ENCODE measurements at regions not wholly inside any gene's neighbourhood (a gene's known extent, or its start where the extent isn't known, plus 50 kb on each side); places are given as distances from the start of the nearest gene placed in this dataset.

GRCh38 chr2:105654474-105655004, 90.2 kb upstream of the NCK2 start:
- TF ChIP-seq CTCF (IDR thresholded peaks at IDR 0.05) (no peak), EZH2 (IDR thresholded peaks at IDR 0.05; ENCODE audit: borderline replicate concordance, insufficient read depth, low read depth, low read length, poor library complexity, severe bottlenecking) (no peak)
- H2AFZ ChIP-seq (ENCODE audit: insufficient read depth, low read depth, low read length, poor library complexity, severe bottlenecking), result no peak overlapping the region
- no peak for ATAC-seq (ENCODE audit: low read depth)
- Mint-ChIP-seq H3K4me1 (no peaks in the 10 kb centered on the region), H3K27me3 (peaks cover 3% of the 10 kb centered on the region), H3K27ac (no peak overlapping the region), H3K4me3 (no peak overlapping the region), H3K9me3 (ENCODE audit: insufficient read depth) (no peaks in the 10 kb centered on the region)
- H4K20me1 ChIP-seq (ENCODE audit: control insufficient read depth, insufficient read depth, low read length, poor library complexity, severe bottlenecking), result no peaks in the 10 kb centered on the region
- no peaks in the 10 kb centered on the region for H3K4me1 ChIP-seq (ENCODE audit: control insufficient read depth in 2 of 2, insufficient read depth in 2 of 2, low read length in 2 of 2)
- H3K9ac ChIP-seq (ENCODE audit: low read length), result no peak overlapping the region
- no peaks in the 10 kb centered on the region for H3K36me3 ChIP-seq (replicated peaks in 1 of 2; ENCODE audit: control extremely low read depth in 1 of 2, control insufficient read depth in 1 of 2, extremely low read depth in 1 of 2, insufficient read depth in 2 of 2, low read length in 1 of 2)
- WGBS (ENCODE audit: insufficient coverage), result 90% methylated on average over 2 of the region's 2 CpGs
- ChIA-PET POLR2A (no interaction called here), CTCF (no interaction called here)
- H3K4me3 ChIP-seq (ENCODE audit: control extremely low read depth in 1 of 5, extremely low read depth in 1 of 5, insufficient read depth in 1 of 5, low read depth in 2 of 5, low read length in 4 of 5), result no peak overlapping the region
- no peak overlapping the region for H3K4me2 ChIP-seq (replicated peaks; ENCODE audit: low read depth, low read length, poor library complexity, severe bottlenecking)
- H3K27me3 ChIP-seq (replicated peaks in 1 of 4; ENCODE audit: control extremely low read depth in 1 of 4, control insufficient read depth in 3 of 4, insufficient read depth in 4 of 4, low read length in 3 of 4), result no peaks in the 10 kb centered on the region
- H3K9me3 ChIP-seq (ENCODE audit: control extremely low read depth in 1 of 3, control insufficient read depth in 2 of 3, insufficient read depth in 1 of 3, low read length in 2 of 3), result peaks cover 0 to 4% (median 2%) of the 10 kb centered on the region in 3 donors
- H3K27ac ChIP-seq (ENCODE audit: low read length in 2 of 2), result no peak overlapping the region
- intact Hi-C loops (cut with micrococcal nuclease), result no loop called here
- no peak for DNase-seq
- H3K79me2 ChIP-seq (ENCODE audit: control insufficient read depth, insufficient read depth, low read length), result no peaks in the 10 kb centered on the region

GRCh38 chr2:105653302-105653701, 91.4 kb upstream of the NCK2 start:
- Histone ChIP-seq H3K4me3 (ENCODE audit: control extremely low read depth in 1 of 5, extremely low read depth in 1 of 5, insufficient read depth in 1 of 5, low read depth in 2 of 5, low read length in 4 of 5) (no peak overlapping the region), H3K27me3 (replicated peaks in 1 of 4; ENCODE audit: control extremely low read depth in 1 of 4, control insufficient read depth in 3 of 4, insufficient read depth in 4 of 4, low read length in 3 of 4) (peaks cover 0 to 3% (median 0%) of the 10 kb centered on the region in 4 experiments), H3K27ac (ENCODE audit: low read length in 2 of 2) (no peak overlapping the region), H3K4me1 (ENCODE audit: control insufficient read depth in 2 of 2, insufficient read depth in 2 of 2, low read length in 2 of 2) (no peaks in the 10 kb centered on the region), H4K20me1 (ENCODE audit: control insufficient read depth, insufficient read depth, low read length, poor library complexity, severe bottlenecking) (no peaks in the 10 kb centered on the region), H3K9ac (ENCODE audit: low read length) (no peak overlapping the region), H3K79me2 (ENCODE audit: control insufficient read depth, insufficient read depth, low read length) (no peaks in the 10 kb centered on the region), H3K9me3 (ENCODE audit: control extremely low read depth in 1 of 3, control insufficient read depth in 2 of 3, insufficient read depth in 1 of 3, low read length in 2 of 3) (peaks cover 0 to 9% (median 2%) of the 10 kb centered on the region in 3 donors), H3K4me2 (replicated peaks; ENCODE audit: low read depth, low read length, poor library complexity, severe bottlenecking) (no peak overlapping the region), H2AFZ (ENCODE audit: insufficient read depth, low read depth, low read length, poor library complexity, severe bottlenecking) (no peak overlapping the region), H3K36me3 (replicated peaks in 1 of 2; ENCODE audit: control extremely low read depth in 1 of 2, control insufficient read depth in 1 of 2, extremely low read depth in 1 of 2, insufficient read depth in 2 of 2, low read length in 1 of 2) (no peaks in the 10 kb centered on the region)
- DNase-seq (no peak), ATAC-seq (ENCODE audit: low read depth) (no peak)
- Mint-ChIP-seq H3K9me3 (ENCODE audit: insufficient read depth) (no peaks in the 10 kb centered on the region), H3K27ac (no peak overlapping the region), H3K4me1 (no peaks in the 10 kb centered on the region), H3K27me3 (peaks cover 8% of the 10 kb centered on the region), H3K4me3 (no peak overlapping the region)
- no peak for TF ChIP-seq CTCF (IDR thresholded peaks at IDR 0.05)
- intact Hi-C loops (cut with micrococcal nuclease), result no loop called here
- POLR2A ChIA-PET, result interaction anchor here (0.7 kb wide), 1 partner anchor 15 kb away, joined by 3 read pairs; no protein-coding TSS in a partner anchor
- CTCF ChIA-PET, result no interaction called here
